Tibial nerve (tissue), 4 donors: ENCODE measurements at regions not wholly inside any gene's neighbourhood (a gene's known extent, or its start where the extent isn't known, plus 50 kb on each side); places are given as distances from the start of the nearest gene placed in this dataset.

ENCODE experiments used
- DNase-seq, 2 donors: peaks; one replicate each; pipeline ENCODE4 v3.0.0-alpha.2; 2019; ENCODE audit warnings: low spot score in 2 of 2
- H3K27ac ChIP-seq, 4 donors: fragments of 200-600 bp; sonication (generic) in 3 of 4; one replicate each; pipeline ENCODE4 v1.5.1; 2017 to 2019; ENCODE audit warnings: mild to moderate bottlenecking in 1 of 4
- H3K27me3 ChIP-seq, 2 donors: fragments of 200-600 bp; sonication (generic) in 1 of 2; one replicate each; pipeline versions ENCODE4 v1.5.1 to v1.6.0; 2017 to 2019
- H3K36me3 ChIP-seq, 3 donors: fragments of 200-600 bp; sonication (generic); one replicate each; pipeline ENCODE4 v1.5.1; 2018 to 2019
- H3K4me1 ChIP-seq, 4 donors: fragments of 200-600 bp; sonication (generic) in 3 of 4; one replicate each; pipeline ENCODE4 v1.5.1; 2017 to 2019
- H3K4me3 ChIP-seq, 4 donors: fragments of 200-600 bp; sonication (generic) in 3 of 4; one replicate each; pipeline ENCODE4 v1.5.1; 2017 to 2019; ENCODE audit warnings: mild to moderate bottlenecking in 1 of 4, moderate library complexity in 1 of 4
- H3K9me3 ChIP-seq, 4 donors: fragments of 200-600 bp; sonication (generic) in 3 of 4; one replicate each; pipeline ENCODE4 v1.5.1; 2017 to 2019
- EP300 ChIP-seq, 2 donors: sonication (generic); formaldehyde crosslinking; IDR thresholded peaks; one replicate each; pipeline ENCODE4 v1.6.1; 2017; ENCODE audit warnings: antibody characterized with exemption in 2 of 2, mild to moderate bottlenecking in 1 of 2
- POLR2A ChIP-seq, 2 donors: fragments of 450-650 bp; IDR thresholded peaks; one replicate each; pipeline ENCODE4 v1.6.1; 2017; ENCODE audit warnings: antibody characterized with exemption in 2 of 2, mild to moderate bottlenecking in 2 of 2, moderate library complexity in 2 of 2
- WGBS, 2 donors: methylation state at CpG; one replicate each; pipeline ENCODE4 v1.1.5; 2018; 5-methylcytosine and 5-hydroxymethylcytosine counted together
- TF ChIP-seq, protein P1 (sequence below), 5 experiments: fragments of 200-600 bp in 3 of 5; fragments of 450-650 bp in 2 of 5; sonication (generic) in 3 of 5; IDR thresholded peaks; one replicate each; pipeline ENCODE4 v1.5.1; 2016 to 2019; ENCODE audit warnings: antibody characterized with exemption in 5 of 5, mild to moderate bottlenecking in 3 of 5, moderate library complexity in 2 of 5

DNA sequence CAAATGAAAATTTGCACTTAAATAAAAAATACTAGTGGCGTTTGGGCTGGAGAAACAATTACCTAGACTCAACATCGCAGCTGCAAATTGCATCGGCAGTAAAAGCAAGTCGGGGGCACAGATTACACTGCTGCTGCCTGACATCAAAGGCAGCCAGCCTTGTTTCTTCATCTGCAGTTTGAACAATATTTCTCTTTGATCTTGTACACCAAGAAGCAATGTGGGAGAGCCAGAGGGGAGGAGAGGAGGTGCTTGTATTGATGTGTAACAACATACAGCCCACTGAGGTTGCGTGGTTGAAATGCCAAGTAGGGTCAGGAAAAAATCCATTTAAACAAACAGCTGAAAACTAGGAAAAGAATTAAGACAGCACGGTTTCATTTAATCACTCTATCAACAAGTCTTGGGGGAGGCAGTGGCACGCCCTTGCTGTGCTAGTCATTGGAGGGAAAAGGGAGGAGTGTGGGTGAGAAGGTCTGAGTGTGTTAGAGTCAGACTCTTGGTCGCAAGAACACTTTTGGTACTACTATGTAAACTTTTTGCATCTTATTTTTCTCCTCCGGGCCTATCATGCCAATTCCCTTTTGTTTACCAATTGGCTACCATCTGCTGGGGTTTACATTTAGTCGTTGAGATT lies 456.5 kb downstream of the OMA1 start:
- Histone ChIP-seq H3K27ac (no peak overlapping the region), H3K4me3 (no peak overlapping the region), H3K9me3 (no peaks in the 10 kb centered on the region), H3K4me1 (peaks cover 0 to 7% (median 0%) of the 10 kb centered on the region in 4 donors), H3K27me3 (no peaks in the 10 kb centered on the region), H3K36me3 (no peaks in the 10 kb centered on the region)
- no peak for TF ChIP-seq EP300 (IDR thresholded peaks at IDR 0.05)
- TF ChIP-seq POLR2A (IDR thresholded peaks at IDR 0.05), result no peak
- TF ChIP-seq, protein P1, sequence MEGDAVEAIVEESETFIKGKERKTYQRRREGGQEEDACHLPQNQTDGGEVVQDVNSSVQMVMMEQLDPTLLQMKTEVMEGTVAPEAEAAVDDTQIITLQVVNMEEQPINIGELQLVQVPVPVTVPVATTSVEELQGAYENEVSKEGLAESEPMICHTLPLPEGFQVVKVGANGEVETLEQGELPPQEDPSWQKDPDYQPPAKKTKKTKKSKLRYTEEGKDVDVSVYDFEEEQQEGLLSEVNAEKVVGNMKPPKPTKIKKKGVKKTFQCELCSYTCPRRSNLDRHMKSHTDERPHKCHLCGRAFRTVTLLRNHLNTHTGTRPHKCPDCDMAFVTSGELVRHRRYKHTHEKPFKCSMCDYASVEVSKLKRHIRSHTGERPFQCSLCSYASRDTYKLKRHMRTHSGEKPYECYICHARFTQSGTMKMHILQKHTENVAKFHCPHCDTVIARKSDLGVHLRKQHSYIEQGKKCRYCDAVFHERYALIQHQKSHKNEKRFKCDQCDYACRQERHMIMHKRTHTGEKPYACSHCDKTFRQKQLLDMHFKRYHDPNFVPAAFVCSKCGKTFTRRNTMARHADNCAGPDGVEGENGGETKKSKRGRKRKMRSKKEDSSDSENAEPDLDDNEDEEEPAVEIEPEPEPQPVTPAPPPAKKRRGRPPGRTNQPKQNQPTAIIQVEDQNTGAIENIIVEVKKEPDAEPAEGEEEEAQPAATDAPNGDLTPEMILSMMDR (IDR thresholded peaks at IDR 0.05), result no peak
- DNase-seq, result no peak
- 39 to 41% methylated on average over 10 of the region's 10 CpGs for WGBS, 2 donors

DNA sequence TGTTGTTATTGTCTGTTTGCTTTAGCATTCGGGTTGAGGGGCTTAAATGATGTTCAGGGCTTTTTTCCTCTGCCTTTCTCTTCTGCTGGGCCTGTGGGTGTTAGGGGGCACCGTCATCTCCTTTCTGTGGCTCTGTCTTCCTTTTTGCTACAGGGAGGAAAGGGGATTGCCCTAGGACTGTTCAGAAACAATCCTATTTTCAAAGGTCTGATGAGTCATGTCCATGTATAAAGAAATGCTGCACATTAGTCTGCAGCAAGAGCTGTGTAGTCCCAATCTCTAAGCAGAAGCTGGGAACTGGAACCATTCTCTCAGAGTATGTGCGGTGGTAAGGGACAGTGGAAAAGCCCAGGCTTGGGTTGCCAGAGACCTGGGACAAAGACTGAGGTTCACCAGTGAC lies 462.3 kb downstream of the OMA1 start:
- H3K4me1 ChIP-seq, result peaks cover 0 to 4% (median 0%) of the 10 kb centered on the region in 4 donors
- DNase-seq, result no peak
- no peak for TF ChIP-seq EP300 (IDR thresholded peaks at IDR 0.05)
- TF ChIP-seq, protein P1 (IDR thresholded peaks at IDR 0.05), result no peak
- no peak for TF ChIP-seq POLR2A (IDR thresholded peaks at IDR 0.05)
- no peaks in the 10 kb centered on the region for H3K27me3 ChIP-seq
- no peak overlapping the region for H3K4me3 ChIP-seq
- H3K27ac ChIP-seq, result no peak overlapping the region
- H3K36me3 ChIP-seq, result no peaks in the 10 kb centered on the region
- WGBS, 2 donors, result 47 to 58% methylated on average over 3 of the region's 3 CpGs
- no peaks in the 10 kb centered on the region for H3K9me3 ChIP-seq

DNA sequence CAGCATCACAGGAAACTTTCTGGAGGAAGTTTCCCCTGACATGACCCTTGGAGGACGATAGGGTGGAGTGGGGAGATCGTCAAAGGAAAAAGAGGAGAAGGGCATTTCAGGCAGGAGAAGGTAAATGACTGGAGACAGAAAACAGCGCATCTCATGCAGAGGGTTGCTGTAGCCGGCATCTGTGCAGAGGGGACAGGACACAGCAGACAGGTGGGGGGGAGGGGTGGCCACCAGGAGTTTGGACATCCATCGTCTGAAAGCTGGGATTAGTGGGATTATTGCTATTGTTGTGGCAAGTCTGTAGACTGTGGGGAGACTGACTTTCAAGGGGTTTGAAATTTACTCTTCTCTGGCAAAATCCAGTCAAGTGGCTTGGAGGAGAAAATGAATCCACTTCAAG lies 463.9 kb downstream of the OMA1 start:
- no peak for DNase-seq
- H3K4me1 ChIP-seq, result peaks cover 0 to 4% (median 0%) of the 10 kb centered on the region in 4 donors
- H3K27ac ChIP-seq, result no peak overlapping the region
- H3K9me3 ChIP-seq, result no peaks in the 10 kb centered on the region
- no peaks in the 10 kb centered on the region for H3K36me3 ChIP-seq
- 71% methylated on average over 5 of the region's 5 CpGs for WGBS, 2 donors
- TF ChIP-seq POLR2A (IDR thresholded peaks at IDR 0.05) (no peak), EP300 (IDR thresholded peaks at IDR 0.05) (no peak)
- TF ChIP-seq, protein P1 (IDR thresholded peaks at IDR 0.05), result no peak
- H3K4me3 ChIP-seq, result no peak overlapping the region
- H3K27me3 ChIP-seq, result no peaks in the 10 kb centered on the region

DNA sequence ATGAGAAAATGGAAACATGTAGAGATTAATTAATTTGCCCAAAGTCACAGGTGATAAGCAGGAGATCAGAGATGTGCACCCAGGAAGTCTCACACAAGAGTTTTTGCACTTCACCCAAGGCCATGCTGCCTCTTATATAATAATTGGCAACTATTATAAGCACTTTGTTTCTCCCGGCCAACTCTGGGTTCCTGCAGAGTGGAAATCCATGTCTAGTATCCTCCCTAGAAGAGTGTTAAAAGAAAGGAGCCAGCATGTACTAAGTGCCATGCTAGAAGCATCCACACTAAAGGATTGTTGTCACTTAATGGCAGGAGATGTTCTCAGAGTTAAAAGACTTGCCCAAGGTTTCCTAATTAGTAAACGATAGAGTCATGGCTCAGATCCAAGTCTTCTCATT lies 470.3 kb downstream of the OMA1 start:
- no peaks in the 10 kb centered on the region for H3K36me3 ChIP-seq
- 45 to 63% methylated on average over 2 of the region's 2 CpGs for WGBS, 2 donors
- H3K27me3 ChIP-seq, result no peaks in the 10 kb centered on the region
- no peak overlapping the region for H3K27ac ChIP-seq
- TF ChIP-seq EP300 (IDR thresholded peaks at IDR 0.05) (no peak), POLR2A (IDR thresholded peaks at IDR 0.05) (no peak)
- TF ChIP-seq, protein P1 (IDR thresholded peaks at IDR 0.05), result no peak
- H3K4me1 ChIP-seq, result peaks cover 0 to 4% (median 0%) of the 10 kb centered on the region in 4 donors
- H3K4me3 ChIP-seq, result no peak overlapping the region
- no peaks in the 10 kb centered on the region for H3K9me3 ChIP-seq
- DNase-seq, result no peak

DNA sequence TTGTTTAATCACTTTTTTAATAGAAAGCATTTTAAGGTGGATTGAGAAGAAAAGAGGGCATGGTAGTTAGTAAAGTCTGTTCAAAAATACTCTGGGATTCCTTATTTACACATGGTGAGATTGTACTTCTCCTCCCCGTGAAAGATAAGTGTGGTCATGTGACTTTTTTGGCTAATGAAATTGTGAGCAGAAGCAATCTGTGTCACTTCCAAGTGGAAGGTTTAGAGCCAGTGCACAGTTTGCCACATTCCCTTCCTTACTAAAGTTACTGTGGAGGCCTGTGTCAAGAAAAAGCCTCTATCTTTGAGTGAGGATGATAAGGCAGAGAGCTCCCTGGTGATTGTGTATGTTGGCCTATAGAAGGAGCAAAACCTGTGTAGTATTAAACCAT lies 471.3 kb downstream of the OMA1 start:
- H3K4me3 ChIP-seq, result no peak overlapping the region
- H3K27ac ChIP-seq, result no peak overlapping the region
- no peak for DNase-seq
- no peaks in the 10 kb centered on the region for H3K36me3 ChIP-seq
- WGBS, 2 donors, result 21 to 52% methylated on average over 1 of the region's 1 CpG
- no peaks in the 10 kb centered on the region for H3K9me3 ChIP-seq
- TF ChIP-seq EP300 (IDR thresholded peaks at IDR 0.05) (no peak), POLR2A (IDR thresholded peaks at IDR 0.05) (no peak)
- TF ChIP-seq, protein P1 (IDR thresholded peaks at IDR 0.05), result no peak
- H3K4me1 ChIP-seq, result no peaks in the 10 kb centered on the region
- no peaks in the 10 kb centered on the region for H3K27me3 ChIP-seq
